GM12874 (cell line): ENCODE measurements at regions not wholly inside any gene's neighbourhood (a gene's known extent, or its start where the extent isn't known, plus 50 kb on each side); places are given as distances from the start of the nearest gene placed in this dataset.

Experiments used
- CTCF ChIP-seq: IDR thresholded peaks from 2 replicates; pipeline ENCODE4 v1.5.1; 2011; ENCODE audit warnings: low read depth, mild to moderate bottlenecking, control low read depth, low read length, moderate library complexity; ENCODE audit not compliant: insufficient read depth

- no peak for TF ChIP-seq CTCF
These were observed 2048.3 kb upstream of the RAG2 start for GRCh38 chr11:38646382-38646781.

GRCh38 chr11:38640854-38641253 lies 2042.8 kb upstream of the RAG2 start:
- no peak for TF ChIP-seq CTCF

GRCh38 chr11:38612701-38613100 lies 2014.7 kb upstream of the RAG2 start:
- no peak for TF ChIP-seq CTCF

GRCh38 chr11:38598418-38598817 lies 2000.4 kb upstream of the RAG2 start:
- no peak for TF ChIP-seq CTCF

- no peak for TF ChIP-seq CTCF
These were observed 1996.9 kb upstream of the RAG2 start for GRCh38 chr11:38594895-38595294.

- no peak for TF ChIP-seq CTCF
These were observed 1995.6 kb upstream of the RAG2 start for GRCh38 chr11:38593649-38594048.

GRCh38 chr11:38582756-38583155 lies 1984.7 kb upstream of the RAG2 start:
- no peak for TF ChIP-seq CTCF

GRCh38 chr11:38582151-38582550 lies 1984.1 kb upstream of the RAG2 start:
- no peak for TF ChIP-seq CTCF
